ENCODE measurements at regions not wholly inside any gene's neighbourhood (a gene's known extent, or its start where the extent isn't known, plus 50 kb on each side); places are given as distances from the start of the nearest gene placed in this dataset.

DNA sequence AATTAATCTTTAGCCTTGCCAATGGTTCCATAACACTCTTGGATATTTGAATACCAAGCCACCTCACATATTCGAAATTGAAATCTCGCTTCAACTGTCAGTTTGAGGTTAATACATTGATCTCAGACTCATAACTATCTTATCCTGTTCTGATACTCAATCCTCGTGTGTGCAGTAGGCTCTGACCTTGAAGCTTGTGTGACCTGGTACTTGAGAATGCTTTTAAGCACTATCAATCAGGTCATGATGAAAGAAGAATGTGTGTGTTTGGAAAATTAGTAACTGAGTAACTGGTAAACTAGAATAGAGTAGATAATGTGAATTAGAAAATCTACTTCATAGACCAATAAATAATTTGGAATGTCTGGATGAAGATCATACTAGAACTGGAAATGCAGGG is 1266.7 kb downstream of the MAT2B start:
- CTCF ChIA-PET, result no interaction called here
- no TSS peak for BruUV-seq (replicated peaks)

More for the DNA sequence above, 1266.7 kb downstream of the MAT2B start:
- H3K27me3 ChIP-seq (ENCODE audit: control insufficient read depth in 2 of 2, insufficient read depth in 2 of 2, low read length in 2 of 2), result no peaks in the 10 kb centered on the region
- H3K9ac ChIP-seq (replicated peaks; ENCODE audit: extremely low read depth, insufficient read depth, low read length), result no peak overlapping the region
- no peaks in the 10 kb centered on the region for H3K79me2 ChIP-seq (ENCODE audit: control insufficient read depth, insufficient read depth, low read length)
- no peaks in the 10 kb centered on the region for H3K36me3 ChIP-seq (ENCODE audit: control insufficient read depth in 2 of 2, extremely low read depth in 1 of 2, insufficient read depth in 2 of 2, low read length in 2 of 2)
- DNase-seq (ENCODE audit: low read depth, low spot score) (no peak), FAIRE-seq (no peak)
- H3K27ac ChIP-seq (ENCODE audit: insufficient read depth, low read depth, low read length), result no peak overlapping the region
- POLR2A ChIA-PET, result no interaction called here
- dilution Hi-C loops (cut with MboI; ENCODE audit: extremely low pct_ligation_motif_present, low sequenced_read_pairs) (no loop called here), intact Hi-C loops (cut with micrococcal nuclease) (no loop called here)
- no peak overlapping the region for H3K4me3 ChIP-seq (replicated peaks in 1 of 3; ENCODE audit: insufficient read depth in 1 of 3, low read depth in 1 of 3, low read length in 3 of 3)
- H3K4me2 ChIP-seq (ENCODE audit: insufficient read depth, low read length), result no peak overlapping the region
- no peaks in the 10 kb centered on the region for H4K20me1 ChIP-seq (replicated peaks; ENCODE audit: control insufficient read depth, extremely low read depth, insufficient read depth, low read length)
- H2AFZ ChIP-seq (ENCODE audit: low read depth, low read length), result no peak overlapping the region
- no peaks in the 10 kb centered on the region for H3K4me1 ChIP-seq (ENCODE audit: control insufficient read depth, extremely low read depth, insufficient read depth, low read length)
- TF ChIP-seq, protein P1, sequence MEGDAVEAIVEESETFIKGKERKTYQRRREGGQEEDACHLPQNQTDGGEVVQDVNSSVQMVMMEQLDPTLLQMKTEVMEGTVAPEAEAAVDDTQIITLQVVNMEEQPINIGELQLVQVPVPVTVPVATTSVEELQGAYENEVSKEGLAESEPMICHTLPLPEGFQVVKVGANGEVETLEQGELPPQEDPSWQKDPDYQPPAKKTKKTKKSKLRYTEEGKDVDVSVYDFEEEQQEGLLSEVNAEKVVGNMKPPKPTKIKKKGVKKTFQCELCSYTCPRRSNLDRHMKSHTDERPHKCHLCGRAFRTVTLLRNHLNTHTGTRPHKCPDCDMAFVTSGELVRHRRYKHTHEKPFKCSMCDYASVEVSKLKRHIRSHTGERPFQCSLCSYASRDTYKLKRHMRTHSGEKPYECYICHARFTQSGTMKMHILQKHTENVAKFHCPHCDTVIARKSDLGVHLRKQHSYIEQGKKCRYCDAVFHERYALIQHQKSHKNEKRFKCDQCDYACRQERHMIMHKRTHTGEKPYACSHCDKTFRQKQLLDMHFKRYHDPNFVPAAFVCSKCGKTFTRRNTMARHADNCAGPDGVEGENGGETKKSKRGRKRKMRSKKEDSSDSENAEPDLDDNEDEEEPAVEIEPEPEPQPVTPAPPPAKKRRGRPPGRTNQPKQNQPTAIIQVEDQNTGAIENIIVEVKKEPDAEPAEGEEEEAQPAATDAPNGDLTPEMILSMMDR (IDR thresholded peaks at IDR 0.05; ENCODE audit: extremely low read depth in 1 of 2, insufficient read depth in 1 of 2, low read depth in 1 of 2, low read length in 2 of 2), result no peak
- TF ChIP-seq POLR2AphosphoS5 (IDR thresholded peaks at IDR 0.05; ENCODE audit: insufficient read depth, low read depth, low read length) (no peak), POLR2A (IDR thresholded peaks at IDR 0.05; ENCODE audit: low read depth, low read length) (no peak), GATA2 (IDR thresholded peaks at IDR 0.05; ENCODE audit: insufficient read depth, insufficient read length, low read depth, low read length) (no peak), FOS (IDR thresholded peaks at IDR 0.05; ENCODE audit: borderline replicate concordance, insufficient read depth, low read length) (no peak), JUN (IDR thresholded peaks at IDR 0.05; ENCODE audit: borderline replicate concordance, insufficient read depth, insufficient read length, low read depth) (no peak), MAX (IDR thresholded peaks at IDR 0.05; ENCODE audit: insufficient read depth, insufficient read length) (no peak), EZH2 (IDR thresholded peaks at IDR 0.05; ENCODE audit: borderline replicate concordance, low read depth, low read length, severe bottlenecking) (no peak), MYC (IDR thresholded peaks at IDR 0.05; ENCODE audit: low read depth, low read length) (no peak)
- H3K9me1 ChIP-seq (replicated peaks; ENCODE audit: control insufficient read depth, extremely low read depth, insufficient read depth, low read length), result no peaks in the 10 kb centered on the region
- H3K9me3 ChIP-seq (replicated peaks; ENCODE audit: control insufficient read depth, insufficient read depth, low read length), result peaks cover 8% of the 10 kb centered on the region

Measured in endothelial cell of umbilical vein (primary cell).